DMS79 treated with DMSO at 0.1 percent for 48 hours (cell line): ENCODE measurements at regions not wholly inside any gene's neighbourhood (a gene's known extent, or its start where the extent isn't known, plus 50 kb on each side); places are given as distances from the start of the nearest gene placed in this dataset.
"Not testable (repeated sequence)": the region's sequence is repeated elsewhere in the genome, so short reads cannot be mapped to it uniquely, and the experiment has no call there.

Source experiments
- DNase-seq: peaks from one replicate; lab custom pipeline; 2025; lab: John Stamatoyannopoulos, UW

- DNase-seq: no peak
These were observed 146.1 kb downstream of the TTLL2 start for GRCh38 chr6:167470836-167471547.

GRCh38 chr6:167471548-167471930, 146.7 kb downstream of the TTLL2 start:
- no peak for DNase-seq

GRCh38 chr6:167472148-167472547, 147.3 kb downstream of the TTLL2 start:
- DNase-seq: no peak

GRCh38 chr6:167472880-167473279, 148.0 kb downstream of the TTLL2 start:
- DNase-seq: no peak

- DNase-seq: no peak
These were observed 149.3 kb downstream of the TTLL2 start for GRCh38 chr6:167474171-167474570.

- DNase-seq: no peak
These were observed 149.8 kb downstream of the TTLL2 start for GRCh38 chr6:167474725-167475124.

GRCh38 chr6:167475947-167476346, 151.1 kb downstream of the TTLL2 start:
- DNase-seq: no peak

- DNase-seq: no peak
These were observed 152.1 kb downstream of the TTLL2 start for GRCh38 chr6:167476844-167477595.

- DNase-seq: no peak
These were observed 152.8 kb downstream of the TTLL2 start for GRCh38 chr6:167477688-167478087.

GRCh38 chr6:167479301-167479700, 154.4 kb downstream of the TTLL2 start:
- DNase-seq: no peak

- no peak for DNase-seq
These were observed 155.2 kb downstream of the TTLL2 start for GRCh38 chr6:167479901-167480648.

GRCh38 chr6:167481307-167481926, 156.5 kb downstream of the TTLL2 start:
- no peak for DNase-seq

- not testable (repeated sequence) for DNase-seq
These were observed 157.9 kb downstream of the TTLL2 start for GRCh38 chr6:167482801-167483200.

GRCh38 chr6:167485186-167485978, 160.5 kb downstream of the TTLL2 start:
- no peak for DNase-seq

- DNase-seq: no peak
These were observed 163.1 kb downstream of the TTLL2 start for GRCh38 chr6:167487749-167488664.

- no peak for DNase-seq
These were observed 166.7 kb downstream of the TTLL2 start for GRCh38 chr6:167491438-167492099.

GRCh38 chr6:167492100-167492449, 167.2 kb downstream of the TTLL2 start:
- DNase-seq: no peak

GRCh38 chr6:167493310-167493709, 168.4 kb downstream of the TTLL2 start:
- no peak for DNase-seq

- no peak for DNase-seq
These were observed 169.3 kb downstream of the TTLL2 start for GRCh38 chr6:167493976-167494697.
